GM12891 (cell line): ENCODE measurements at regions not wholly inside any gene's neighbourhood (a gene's known extent, or its start where the extent isn't known, plus 50 kb on each side); places are given as distances from the start of the nearest gene placed in this dataset.

Source experiments
- PAX5 ChIP-seq: IDR thresholded peaks from 2 replicates; pipeline ENCODE4 v1.6.1; 2011; ENCODE audit warnings: low read length, moderate library complexity, mild to moderate bottlenecking; ENCODE audit not compliant: insufficient read depth, severe bottlenecking
- POLR2A ChIP-seq: IDR thresholded peaks from 2 replicates; pipeline ENCODE4 v1.6.1; 2011; ENCODE audit warnings: low read depth, low read length, control low read depth
- POLR2AphosphoS5 ChIP-seq: IDR thresholded peaks from 2 replicates; pipeline ENCODE4 v1.6.1; 2011; ENCODE audit warnings: low read depth, low read length, control low read depth
- TAF1 ChIP-seq: IDR thresholded peaks from 2 replicates; pipeline ENCODE4 v1.6.1; 2011; ENCODE audit warnings: low read depth, low read length, control low read depth

- TF ChIP-seq POLR2A (no peak), POLR2AphosphoS5 (no peak), TAF1 (no peak), PAX5 (no peak)
Observed at GRCh38 chr9:86735772-86736458, 211.4 kb downstream of the GAS1 start.
